Mesodermal cell (in vitro differentiated cells): ENCODE measurements at regions not wholly inside any gene's neighbourhood (a gene's known extent, or its start where the extent isn't known, plus 50 kb on each side); places are given as distances from the start of the nearest gene placed in this dataset.

Source experiments
- H3K27ac ChIP-seq: 2 replicates; pipeline ENCODE4 v1.7.0; 2013; ENCODE audit warnings: mild to moderate bottlenecking, low read depth, low read length, moderate library complexity; ENCODE audit not compliant: severe bottlenecking
- H3K36me3 ChIP-seq: 2 replicates; pipeline ENCODE4 v1.7.1; 2013; ENCODE audit warnings: mild to moderate bottlenecking, low read length, moderate library complexity; ENCODE audit not compliant: control insufficient read depth, insufficient read depth
- H3K4me1 ChIP-seq: one replicate; pipeline ENCODE4 v1.7.1; 2013; ENCODE audit warnings: mild to moderate bottlenecking, low read length; ENCODE audit not compliant: insufficient read depth, control insufficient read depth, poor library complexity, severe bottlenecking
- H3K4me3 ChIP-seq: 2 replicates; pipeline ENCODE4 v1.7.0; 2013; ENCODE audit warnings: low read length, control low read depth, mild to moderate bottlenecking; ENCODE audit not compliant: insufficient read depth, poor library complexity, severe bottlenecking; ENCODE audit errors: extremely low read depth
- H3K9me3 ChIP-seq: 2 replicates; pipeline ENCODE4 v1.7.1; 2013; ENCODE audit warnings: mild to moderate bottlenecking, low read length, moderate library complexity; ENCODE audit not compliant: control insufficient read depth
- WGBS, 2 experiments: methylation state at CpG; one replicate each; pipeline ENCODE4 v1.1.5; 2013; ENCODE audit warnings: missing lambda C conversion rate in 2 of 2; ENCODE audit not compliant: insufficient coverage in 2 of 2; 5-methylcytosine and 5-hydroxymethylcytosine counted together

DNA sequence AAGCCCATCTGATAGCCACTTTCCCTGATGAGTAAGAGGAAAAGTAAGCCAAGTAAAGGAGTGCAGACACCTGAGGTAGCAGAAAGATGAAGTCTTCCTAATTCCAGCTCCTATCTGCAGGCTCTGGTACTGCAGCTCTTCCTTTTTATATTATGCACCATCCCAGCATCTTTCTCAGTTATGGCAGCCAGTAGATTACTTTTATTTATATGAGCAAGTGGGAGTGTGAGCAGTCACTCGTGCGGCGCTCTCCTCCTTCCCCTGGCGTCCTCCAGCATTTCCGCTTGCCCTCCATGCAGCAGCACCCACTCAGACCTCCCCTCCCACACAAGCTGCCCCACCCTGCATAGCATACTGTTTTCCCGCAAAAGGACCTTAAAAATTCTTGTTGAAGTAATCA, 465.9 kb upstream of the DPPA4 start:
- Histone ChIP-seq H3K4me1 (peaks cover 3% of the 10 kb centered on the region), H3K27ac (no peak overlapping the region), H3K36me3 (no peaks in the 10 kb centered on the region), H3K4me3 (no peak overlapping the region), H3K9me3 (no peaks in the 10 kb centered on the region)
- no CpG with 5 or more reads among the region's 6 CpGs for WGBS, 2 experiments

DNA sequence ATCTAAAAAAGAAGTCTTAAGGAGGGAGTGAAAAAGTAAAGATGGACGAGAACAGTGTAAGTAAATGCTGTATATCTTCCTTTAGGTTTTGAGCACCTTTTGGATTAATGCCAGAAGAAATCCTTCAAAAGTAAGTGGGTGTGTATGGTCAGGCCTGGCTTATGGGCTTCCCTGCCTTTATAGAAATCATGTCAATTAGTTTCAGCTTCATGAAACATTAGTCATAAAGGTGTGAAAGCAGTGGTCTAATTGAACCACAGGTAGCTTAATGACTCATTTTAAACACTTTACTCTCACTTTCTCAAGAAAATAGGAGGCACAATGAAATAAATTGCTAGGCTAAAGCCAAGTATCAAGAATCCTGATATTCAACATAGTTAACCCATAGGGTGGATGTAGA, 467.4 kb upstream of the DPPA4 start:
- 90 to 100% methylated on average over 1 of the region's 1 CpG for WGBS, 2 experiments
- H3K9me3 ChIP-seq, result no peaks in the 10 kb centered on the region
- H3K36me3 ChIP-seq, result no peaks in the 10 kb centered on the region
- H3K4me3 ChIP-seq, result no peak overlapping the region
- no peak overlapping the region for H3K27ac ChIP-seq
- H3K4me1 ChIP-seq, result peaks cover 3% of the 10 kb centered on the region

GRCh38 chr3:109806929-109807328, 469.6 kb upstream of the DPPA4 start:
- Histone ChIP-seq H3K9me3 (no peaks in the 10 kb centered on the region), H3K36me3 (no peaks in the 10 kb centered on the region), H3K27ac (peak overlapping the region; percentile 82), H3K4me3 (no peak overlapping the region), H3K4me1 (peaks cover 3% of the 10 kb centered on the region)
- WGBS, 2 experiments, result 40 to 76% methylated on average over 2 of the region's 4 CpGs

- H3K4me1 ChIP-seq, result peaks cover 3% of the 10 kb centered on the region
- no peaks in the 10 kb centered on the region for H3K36me3 ChIP-seq
- H3K9me3 ChIP-seq, result no peaks in the 10 kb centered on the region
- WGBS, 2 experiments, result no CpG with 5 or more reads among the region's 3 CpGs
- no peak overlapping the region for H3K4me3 ChIP-seq
- no peak overlapping the region for H3K27ac ChIP-seq
Measured at GRCh38 chr3:109809513-109809912, 472.2 kb upstream of the DPPA4 start.

- no peaks in the 10 kb centered on the region for H3K36me3 ChIP-seq
- H3K9me3 ChIP-seq, result no peaks in the 10 kb centered on the region
- WGBS, 2 experiments, result 33 to 38% methylated on average over 2 of the region's 3 CpGs
- no peak overlapping the region for H3K4me3 ChIP-seq
- H3K4me1 ChIP-seq, result no peaks in the 10 kb centered on the region
- H3K27ac ChIP-seq, result no peak overlapping the region
Measured at GRCh38 chr3:109818081-109818480, 480.7 kb upstream of the DPPA4 start.

DNA sequence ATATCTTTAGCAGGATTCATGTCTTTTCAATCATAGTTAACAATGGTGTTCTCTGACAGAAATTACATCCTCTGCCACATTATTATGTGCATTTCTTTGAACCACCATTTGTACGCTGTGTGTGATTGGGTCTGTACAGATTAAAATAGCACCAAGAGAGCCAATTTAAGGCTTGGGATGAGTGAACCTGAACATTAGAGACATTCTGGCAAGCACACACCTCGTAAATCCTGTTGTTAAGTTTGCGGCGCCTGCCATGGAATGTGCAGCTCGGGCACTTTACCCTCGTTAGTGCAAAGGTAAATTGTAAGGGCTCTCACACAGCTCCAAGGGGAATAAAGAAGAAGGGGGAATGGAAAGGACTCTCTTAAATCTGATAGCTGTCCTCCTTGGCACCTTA, 482.4 kb upstream of the DPPA4 start:
- Histone ChIP-seq H3K4me3 (no peak overlapping the region), H3K36me3 (no peaks in the 10 kb centered on the region), H3K9me3 (no peaks in the 10 kb centered on the region), H3K27ac (no peak overlapping the region), H3K4me1 (no peaks in the 10 kb centered on the region)
- WGBS, 2 experiments, result 72 to 100% methylated on average over 1 to 2 of the region's 6 CpGs

DNA sequence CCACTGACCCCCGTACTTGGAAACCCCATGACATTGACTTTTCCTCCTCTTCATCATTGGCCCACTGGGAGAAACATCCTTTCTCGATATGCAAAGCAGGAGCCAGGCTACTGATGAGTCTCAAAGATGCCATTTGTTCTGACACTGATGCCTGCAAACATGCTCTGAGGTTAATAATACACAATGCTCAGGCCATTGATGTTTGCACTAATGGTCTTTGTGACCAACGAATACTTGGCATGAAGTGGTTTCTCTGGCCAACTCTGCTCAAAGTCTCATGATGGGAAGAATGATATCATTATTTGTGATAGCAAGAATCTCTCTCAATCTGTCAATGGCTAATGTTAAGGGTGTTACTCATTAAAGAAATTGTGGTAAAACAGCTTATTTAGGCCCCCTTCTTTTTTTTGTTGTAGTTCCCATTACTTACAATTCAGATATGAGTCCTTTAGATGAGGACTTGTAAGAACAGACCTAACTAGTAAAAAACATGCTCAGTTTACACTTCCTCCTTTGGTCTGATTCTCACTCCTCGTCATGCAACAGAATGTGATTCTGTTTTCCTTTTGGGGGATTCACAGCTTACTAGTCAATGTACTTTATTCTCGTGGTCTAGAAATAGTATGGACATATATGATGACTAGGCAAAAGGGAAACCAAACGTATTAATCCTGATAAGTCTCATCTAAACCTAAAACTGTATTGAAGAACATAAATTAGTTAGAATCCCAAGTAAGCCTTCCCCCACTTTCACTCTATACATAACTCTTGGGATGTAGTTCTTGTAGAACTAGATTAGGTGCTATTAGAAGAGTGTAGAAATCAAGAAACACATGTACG, 488.8 kb upstream of the DPPA4 start:
- 92% methylated on average over 3 to 4 of the region's 7 CpGs for WGBS, 2 experiments
- H3K27ac ChIP-seq, result no peak overlapping the region

GRCh38 chr3:109831403-109831802, 494.1 kb upstream of the DPPA4 start:
- 54 to 77% methylated on average over 7 to 9 of the region's 9 CpGs for WGBS, 2 experiments
- H3K4me3 ChIP-seq, result no peak overlapping the region

More for the DNA sequence above, 488.8 kb upstream of the DPPA4 start:
- no peaks in the 10 kb centered on the region for H3K4me1 ChIP-seq
- H3K36me3 ChIP-seq, result no peaks in the 10 kb centered on the region
- H3K9me3 ChIP-seq, result no peaks in the 10 kb centered on the region
- H3K4me3 ChIP-seq, result no peak overlapping the region

DNA sequence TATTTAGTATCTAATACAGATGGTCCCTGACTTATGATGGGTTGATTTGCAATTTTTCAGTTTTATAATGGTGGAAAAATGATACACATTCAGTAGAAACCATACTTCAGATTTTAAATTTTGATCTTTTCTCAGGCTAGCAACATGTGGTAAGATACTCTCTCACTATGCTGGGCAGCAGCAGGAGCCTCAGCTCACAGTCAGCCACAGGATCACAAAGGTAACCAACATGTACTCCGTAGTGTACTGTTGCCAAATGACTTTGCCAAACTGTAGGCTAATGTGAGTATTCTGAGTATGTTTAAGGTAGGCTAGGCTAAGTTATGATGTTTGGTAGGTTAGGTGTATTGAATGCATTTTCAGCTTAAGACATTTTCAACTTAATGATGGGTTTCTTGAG, 498.6 kb upstream of the DPPA4 start:
- Histone ChIP-seq H3K9me3 (no peaks in the 10 kb centered on the region), H3K4me1 (no peaks in the 10 kb centered on the region), H3K36me3 (no peaks in the 10 kb centered on the region), H3K4me3 (no peak overlapping the region), H3K27ac (no peak overlapping the region)
- WGBS, 2 experiments, result 86% methylated on average over 1 of the region's 1 CpG; no CpG with 5 or more reads in 1 of the 2 experiments

More at GRCh38 chr3:109831403-109831802, 494.1 kb upstream of the DPPA4 start:
- H3K36me3 ChIP-seq, result no peaks in the 10 kb centered on the region
- H3K27ac ChIP-seq, result no peak overlapping the region
- no peaks in the 10 kb centered on the region for H3K4me1 ChIP-seq
- no peaks in the 10 kb centered on the region for H3K9me3 ChIP-seq

- whole genome bisulfite sequencing, 2 experiments, result no CpG with 5 or more reads among the region's 1 CpG
- Histone ChIP-seq H3K4me1 (no peaks in the 10 kb centered on the region), H3K9me3 (no peaks in the 10 kb centered on the region), H3K27ac (no peak overlapping the region), H3K36me3 (no peaks in the 10 kb centered on the region), H3K4me3 (no peak overlapping the region)
Measured at GRCh38 chr3:109851854-109852253, 514.5 kb upstream of the DPPA4 start.

DNA sequence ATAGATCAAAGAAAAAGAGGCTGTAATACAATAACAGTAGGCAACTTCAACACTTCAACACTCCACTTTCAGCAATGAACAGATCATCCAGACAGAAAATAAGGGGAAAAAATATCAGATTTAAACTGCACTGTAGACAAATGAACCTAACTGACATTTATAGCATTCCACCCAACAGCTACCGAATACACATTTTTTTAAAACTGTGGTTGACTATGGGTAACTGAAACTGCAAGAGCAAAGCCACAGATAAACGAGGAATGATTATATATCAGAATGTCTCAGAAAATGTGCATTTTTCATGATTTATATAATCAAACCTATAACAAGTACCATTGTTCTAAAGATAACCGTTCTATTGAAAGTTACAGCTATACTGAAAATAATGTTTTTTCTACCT, 514.9 kb upstream of the DPPA4 start:
- H3K4me3 ChIP-seq, result no peak overlapping the region
- no peaks in the 10 kb centered on the region for H3K36me3 ChIP-seq
- WGBS, 2 experiments, result no CpG with 5 or more reads among the region's 3 CpGs
- H3K9me3 ChIP-seq, result no peaks in the 10 kb centered on the region
- H3K4me1 ChIP-seq, result no peaks in the 10 kb centered on the region
- H3K27ac ChIP-seq, result no peak overlapping the region
